GM20000 (cell line): ENCODE measurements at regions not wholly inside any gene's neighbourhood (a gene's known extent, or its start where the extent isn't known, plus 50 kb on each side); places are given as distances from the start of the nearest gene placed in this dataset.

ENCODE experiments used
- DNase-seq: peaks from one replicate; pipeline ENCODE4 v3.0.0; 2012; ENCODE audit warnings: low spot score
- CTCF ChIP-seq: IDR thresholded peaks from 2 replicates; pipeline ENCODE4 v1.5.1; 2012; ENCODE audit warnings: mild to moderate bottlenecking, control low read depth; ENCODE audit errors: extremely low read depth, missing control alignments

GRCh38 chrX:4787971-4788370, 1074.5 kb upstream of the PRKX start:
- TF ChIP-seq CTCF, result no peak
- DNase-seq, result no peak

- TF ChIP-seq CTCF, result no peak
- no peak for DNase-seq
Measured at GRCh38 chrX:4764888-4765287, 1051.4 kb upstream of the PRKX start.

GRCh38 chrX:4762196-4762595, 1048.7 kb upstream of the PRKX start:
- TF ChIP-seq CTCF, result no peak
- no peak for DNase-seq

- TF ChIP-seq CTCF, result no peak
- no peak for DNase-seq
Measured at GRCh38 chrX:4754878-4755604, 1041.6 kb upstream of the PRKX start.

- DNase-seq, result no peak
- no peak for TF ChIP-seq CTCF
Measured at GRCh38 chrX:4741024-4741423, 1027.6 kb upstream of the PRKX start.

- no peak for DNase-seq
- no peak for TF ChIP-seq CTCF
Measured at GRCh38 chrX:4735299-4735698, 1021.9 kb upstream of the PRKX start.

- no peak for TF ChIP-seq CTCF
- DNase-seq, result no peak
Measured at GRCh38 chrX:4710618-4711433, 997.4 kb upstream of the PRKX start.
